ENCODE measurements at regions not wholly inside any gene's neighbourhood (a gene's known extent, or its start where the extent isn't known, plus 50 kb on each side); places are given as distances from the start of the nearest gene placed in this dataset.

DNA sequence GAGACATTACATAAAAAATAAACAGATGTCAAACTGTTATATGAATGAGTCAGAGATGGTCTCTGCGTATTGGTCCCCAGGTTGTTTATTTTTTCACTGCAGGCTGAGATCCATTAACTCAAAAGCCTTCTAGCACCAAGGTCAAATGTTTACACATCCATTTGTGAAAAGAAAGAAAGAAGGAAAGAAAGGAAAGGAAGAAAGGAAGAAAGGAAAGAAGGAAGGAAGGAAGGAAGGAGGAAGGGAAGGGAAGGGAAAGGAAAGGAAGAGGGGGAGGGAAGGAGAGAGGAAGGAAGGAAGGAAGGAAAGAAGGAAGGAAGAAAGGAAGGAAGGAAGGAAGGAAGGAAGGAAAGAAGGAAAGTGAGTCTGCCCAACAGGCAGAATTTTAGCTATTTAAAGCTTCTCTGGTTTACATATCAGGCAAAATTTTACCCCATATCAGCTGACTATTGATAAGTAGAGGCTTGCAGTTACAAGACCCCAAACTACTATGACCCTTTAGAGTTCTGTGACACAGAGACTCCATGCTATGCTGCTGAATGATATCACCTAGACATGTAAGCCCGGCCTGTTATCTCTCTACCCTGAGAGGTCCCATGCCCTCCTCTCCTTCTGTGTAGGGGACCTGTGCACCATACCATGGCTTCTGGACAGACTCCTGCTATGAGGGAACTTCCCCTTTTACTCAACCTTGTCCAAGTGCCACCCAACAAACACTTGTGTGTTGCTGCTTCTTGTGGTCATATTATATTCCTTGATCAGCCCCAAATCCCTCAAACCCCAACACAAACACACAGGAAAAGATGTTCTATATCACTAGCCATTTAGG, 59.0 kb downstream of the DRD1 start:
- TF ChIP-seq EZH2 (IDR thresholded peaks at IDR 0.05; ENCODE audit: insufficient read depth, poor library complexity, severe bottlenecking) (no peak), EZH2phosphoT487 (IDR thresholded peaks at IDR 0.05; ENCODE audit: insufficient read depth, low read depth) (no peak)
